GM12878 (cell line): ENCODE measurements at regions not wholly inside any gene's neighbourhood (a gene's known extent, or its start where the extent isn't known, plus 50 kb on each side); places are given as distances from the start of the nearest gene placed in this dataset.
A peak's percentile ranks its signal among the peaks of the same experiment; 100 is the strongest.

ENCODE experiments used
- ATAC-seq: fragments of 200-7000 bp; cut with Tn5 transposase; 3 replicates; pipeline ENCODE4 v1.9.1; 2020; ENCODE audit warnings: mild to moderate bottlenecking, moderate library complexity
- BruUV-seq: library from RNA; stranded (reverse); fragments of 400-500 nt; replicated peaks from 2 replicates; lab custom pipeline; 2021; lab: Mats Ljungman, UMichigan
- CTCF ChIA-PET: fragments of 300-600 bp; sonication (Branson Sonifier 250); formaldehyde crosslinking; extraction: SDS; loops from one replicate; lab custom pipeline; 2021; ENCODE audit warnings: inconsistent platforms; lab: Yijun Ruan, JAX
- POLR2A ChIA-PET: fragments of 350-600 bp; formaldehyde crosslinking; extraction: SDS; loops from one replicate; lab custom pipeline; 2021; ENCODE audit warnings: inconsistent platforms; lab: Charles Lee
- RAD21 ChIA-PET: fragments of 300-600 bp; sonication (Branson Sonifier 250); formaldehyde crosslinking; loops from one replicate; lab custom pipeline; 2023; ENCODE audit warnings: antibody characterized with exemption; ENCODE audit not compliant: unreplicated experiment; lab: Charles Lee
- SMC1A ChIA-PET: fragments of 300-600 bp; sonication (Branson Sonifier 250); formaldehyde crosslinking; loops from one replicate; lab custom pipeline; 2023; ENCODE audit not compliant: unreplicated experiment, uncharacterized antibody; lab: Charles Lee
- DNase-seq: peaks from one replicate; pipeline ENCODE4 v3.0.0-alpha.2; 2011; ENCODE audit warnings: low read depth, low spot score
- FAIRE-seq: peaks from 3 replicates; lab custom pipeline; 2011; peaks lifted over from hg19 to GRCh38; lab: Jason Lieb, UNC
- H2AFZ ChIP-seq: 2 replicates; pipeline ENCODE4 v1.6.0; 2011; ENCODE audit warnings: low read depth, low read length, control low read depth; ENCODE audit not compliant: control insufficient read depth
- H3K27ac ChIP-seq: 2 replicates; pipeline ENCODE4 v1.5.1; 2011; ENCODE audit warnings: control low read depth; ENCODE audit not compliant: control insufficient read depth, insufficient read depth
- H3K27me3 ChIP-seq, 2 experiments: replicated peaks in 1 of 2; 2 replicates each; pipeline versions ENCODE4 v1.6.0 to v1.6.1; 2011; ENCODE audit warnings: low read length in 1 of 2; ENCODE audit not compliant: control insufficient read depth in 2 of 2, insufficient read depth in 2 of 2
- H3K36me3 ChIP-seq, 2 experiments: 2 replicates each; pipeline ENCODE4 v1.5.1; 2011; ENCODE audit warnings: low read length in 1 of 2; ENCODE audit not compliant: control insufficient read depth in 2 of 2, insufficient read depth in 2 of 2
- H3K4me1 ChIP-seq: 2 replicates; pipeline ENCODE4 v1.6.1; 2011; ENCODE audit warnings: mild to moderate bottlenecking, low read length, moderate library complexity, mixed read lengths; ENCODE audit not compliant: control insufficient read depth, insufficient read depth
- H3K4me2 ChIP-seq: 2 replicates; pipeline ENCODE4 v1.6.0; 2011; ENCODE audit warnings: control low read depth; ENCODE audit not compliant: control insufficient read depth, insufficient read depth
- H3K4me3 ChIP-seq: fragments of 200-600 bp; sonication (generic); 2 replicates; pipeline ENCODE4 v1.5.1; 2016
- H3K79me2 ChIP-seq: 2 replicates; pipeline ENCODE4 v1.6.0; 2011; ENCODE audit warnings: low read length; ENCODE audit not compliant: control insufficient read depth, insufficient read depth
- H3K9ac ChIP-seq: 2 replicates; pipeline ENCODE4 v1.8.0; 2011; ENCODE audit warnings: low read length, control low read depth, mixed read lengths; ENCODE audit not compliant: control insufficient read depth, insufficient read depth
- H3K9me3 ChIP-seq: replicated peaks from 3 replicates; pipeline ENCODE4 v1.5.1; 2011; ENCODE audit warnings: mild to moderate bottlenecking, low read length; ENCODE audit not compliant: control insufficient read depth, insufficient read depth
- H4K20me1 ChIP-seq: 2 replicates; pipeline ENCODE4 v1.6.0; 2011; ENCODE audit not compliant: control insufficient read depth, insufficient read depth
- ASH2L ChIP-seq: fragments of 300-600, 200-600 bp; sonication (generic); IDR thresholded peaks from 2 replicates; pipeline ENCODE4 v1.6.1; 2017; ENCODE audit warnings: low read depth, mild to moderate bottlenecking, borderline replicate concordance
- ATF2 ChIP-seq: IDR thresholded peaks from 2 replicates; pipeline ENCODE4 v1.6.1; 2012; ENCODE audit warnings: low read length, inconsistent platforms
- ATF3 ChIP-seq: IDR thresholded peaks from 2 replicates; pipeline ENCODE4 v1.6.1; 2011; ENCODE audit warnings: low read depth, mild to moderate bottlenecking, low read length, moderate library complexity, borderline replicate concordance; ENCODE audit errors: extremely low read depth
- BACH1 ChIP-seq: fragments of 450-650 bp; IDR thresholded peaks from 2 replicates; pipeline ENCODE4 v1.6.1; 2017; ENCODE audit warnings: mild to moderate bottlenecking, borderline replicate concordance
- EGR1 ChIP-seq, 2 experiments: IDR thresholded peaks; 1 replicate in 1 of 2; 2 replicates in 1 of 2; pipeline ENCODE4 v1.6.1; 2011 to 2012; ENCODE audit warnings: low read depth in 2 of 2, low read length in 2 of 2, borderline replicate concordance in 1 of 2, mild to moderate bottlenecking in 1 of 2, moderate library complexity in 1 of 2
- IRF4 ChIP-seq: IDR thresholded peaks from 2 replicates; pipeline ENCODE4 v1.6.1; 2011; ENCODE audit warnings: low read depth, low read length
- KLF5 ChIP-seq: fragments of 450-650 bp; IDR thresholded peaks from 2 replicates; pipeline ENCODE4 v1.6.1; 2014; ENCODE audit warnings: mild to moderate bottlenecking; ENCODE audit not compliant: partially characterized antibody
- MAX ChIP-seq: IDR thresholded peaks from 2 replicates; pipeline ENCODE4 v1.6.1; 2012; ENCODE audit warnings: low read depth, low read length, improper control_type of control experiment
- MEF2A ChIP-seq: IDR thresholded peaks from 2 replicates; pipeline ENCODE4 v1.6.1; 2011; ENCODE audit warnings: low read depth, mild to moderate bottlenecking, low read length, moderate library complexity; ENCODE audit not compliant: insufficient read depth
- MTA2 ChIP-seq: fragments of 450-650 bp; IDR thresholded peaks from 2 replicates; pipeline ENCODE4 v1.6.1; 2016; ENCODE audit warnings: low read depth, mild to moderate bottlenecking, moderate library complexity
- NR2C1 ChIP-seq: fragments of 450-650 bp; IDR thresholded peaks from 2 replicates; pipeline ENCODE4 v1.6.1; 2017; ENCODE audit warnings: antibody characterized with exemption, mild to moderate bottlenecking, moderate library complexity
- NR2F1 ChIP-seq: fragments of 450-650 bp; conservative IDR thresholded peaks from 2 replicates; pipeline ENCODE4 v1.6.1; 2017; ENCODE audit warnings: mild to moderate bottlenecking
- POU2F2 ChIP-seq: IDR thresholded peaks from 3 replicates; pipeline ENCODE4 v1.6.1; 2011; ENCODE audit warnings: low read depth, mild to moderate bottlenecking, low read length, borderline replicate concordance
- RAD51 ChIP-seq: fragments of 450-650 bp; IDR thresholded peaks from 2 replicates; pipeline ENCODE4 v1.6.1; 2016; ENCODE audit warnings: moderate library complexity, mild to moderate bottlenecking, inconsistent platforms
- SMAD5 ChIP-seq: IDR thresholded peaks from 2 replicates; pipeline ENCODE4 v1.6.1; 2016; ENCODE audit warnings: antibody characterized with exemption, low read depth
- WGBS: methylation state at CpG from one replicate; pipeline ENCODE4 v1.1.6; 2016; ENCODE audit warnings: low lambda C conversion rate; ENCODE audit not compliant: insufficient replicate concordance, insufficient coverage; ENCODE audit errors: missing lambda C conversion rate; 5-methylcytosine and 5-hydroxymethylcytosine counted together
- in situ Hi-C: fragments of 300-500 bp; cut with MboI; formaldehyde crosslinking; loops from 9 replicates; pipeline ENCODE4 v1.14.3; 2018; ENCODE audit warnings: mixed read lengths
- intact Hi-C: fragments of 100-400 bp; cut with micrococcal nuclease; formaldehyde crosslinking; loops from one replicate; pipeline ENCODE4 v1.14.2; 2022; ENCODE audit not compliant: unreplicated experiment

- DNase-seq (no peak), ATAC-seq (no peak), FAIRE-seq (no peak)
- no peak overlapping the region for H3K27ac ChIP-seq
- no peaks in the 10 kb centered on the region for H4K20me1 ChIP-seq
- BruUV-seq: no TSS peak
- ChIA-PET SMC1A (interaction anchor here (0.7 to 1.6 kb wide), 3 partner anchors 12 to 872 kb away, joined by 3 to 5 read pairs (median 3); no protein-coding TSS in a partner anchor), CTCF (no interaction called here), RAD21 (no interaction called here), POLR2A (interaction anchor here (0.7 kb wide), 1 partner anchor 1869 kb away, joined by 7 read pairs; no protein-coding TSS in a partner anchor)
- no peak overlapping the region for H3K9ac ChIP-seq
- no peaks in the 10 kb centered on the region for H3K4me1 ChIP-seq
- in situ Hi-C loops (no loop called here), intact Hi-C loops (loop anchor here (5.0 kb wide), 1 partner anchor 471 kb away; no protein-coding TSS in a partner anchor)
- 22% methylated on average over 5 of the region's 5 CpGs for WGBS
- H3K4me2 ChIP-seq: no peak overlapping the region
- no peaks in the 10 kb centered on the region for H3K79me2 ChIP-seq
- TF ChIP-seq KLF5 (no peak), NR2F1 (no peak), RAD51 (no peak)
- no peak overlapping the region for H3K4me3 ChIP-seq
- H3K36me3 ChIP-seq: no peaks in the 10 kb centered on the region
- no peaks in the 10 kb centered on the region for H3K27me3 ChIP-seq
- no peaks in the 10 kb centered on the region; the same call in 2 of the 3 replicates for H3K9me3 ChIP-seq
- no peak overlapping the region for H2AFZ ChIP-seq
These were observed 510.6 kb upstream of the DIPK2B start for GRCh38 chrX:45711231-45711630.

GRCh38 chrX:45710081-45710801, 509.6 kb upstream of the DIPK2B start:
- H3K9ac ChIP-seq: no peak overlapping the region
- H3K4me1 ChIP-seq: no peaks in the 10 kb centered on the region
- ChIA-PET CTCF (no interaction called here), SMC1A (interaction anchor here (0.5 to 1.6 kb wide), 5 partner anchors 11 to 873 kb away, joined by 3 to 5 read pairs (median 3); no protein-coding TSS in a partner anchor), POLR2A (interaction anchor here (0.9 kb wide), 1 partner anchor 59 kb away, joined by 3 read pairs; no protein-coding TSS in a partner anchor), RAD21 (no interaction called here)
- H3K36me3 ChIP-seq: no peaks in the 10 kb centered on the region
- no peak overlapping the region for H3K27ac ChIP-seq
- H2AFZ ChIP-seq: no peak overlapping the region
- H3K79me2 ChIP-seq: no peaks in the 10 kb centered on the region
- no peaks in the 10 kb centered on the region for H3K27me3 ChIP-seq
- no peak overlapping the region for H3K4me3 ChIP-seq
- in situ Hi-C loops: no loop called here
- 5% methylated on average over 2 of the region's 2 CpGs for WGBS
- BruUV-seq: no TSS peak
- intact Hi-C loops: loop anchor here (1.0 to 5.0 kb wide), 2 partner anchors 49 to 472 kb away; no protein-coding TSS in a partner anchor
- FAIRE-seq (peak; percentile 56), DNase-seq (peak; percentile 69), ATAC-seq (peak; percentile 92)
- no peaks in the 10 kb centered on the region; the same call in 2 of the 3 replicates for H3K9me3 ChIP-seq
- no peak overlapping the region for H3K4me2 ChIP-seq
- no peaks in the 10 kb centered on the region for H4K20me1 ChIP-seq
- no peak for TF ChIP-seq ATF3
- 0 out of 2 replicates have a peak, but pooled peaks have one; percentile 8 for TF ChIP-seq IRF4
- 0 out of 2 replicates have a peak, but pooled peaks have one; percentile 15 for TF ChIP-seq MTA2
- no peak for TF ChIP-seq SMAD5
- no peak for TF ChIP-seq ASH2L
- TF ChIP-seq NR2C1: no peak
- TF ChIP-seq ATF2: peak; percentile 28; the same call in 1 of the 2 replicates
- no peak for TF ChIP-seq BACH1
- no peak for TF ChIP-seq EGR1 (IDR thresholded peaks at IDR 0.05; ENCODE audit: borderline replicate concordance in 1 of 2, low read depth in 2 of 2, low read length in 2 of 2)
- 0 out of 3 replicates have a peak, but pooled peaks have one; percentile 45 for TF ChIP-seq POU2F2
- no peak for TF ChIP-seq MAX
- TF ChIP-seq MEF2A: 0 out of 2 replicates have a peak, but pooled peaks have one; percentile 8
